GM23338 (cell line): ENCODE measurements at regions not wholly inside any gene's neighbourhood (a gene's known extent, or its start where the extent isn't known, plus 50 kb on each side); places are given as distances from the start of the nearest gene placed in this dataset.

ENCODE experiments used
- ATAC-seq: fragments of 200-7000 bp; cut with Tn5 transposase; 3 replicates; pipeline ENCODE4 v1.9.1; 2020
- DNase-seq: peaks from one replicate; pipeline ENCODE4 v3.0.0-alpha.2; 2015; ENCODE audit warnings: low spot score
- H2AFZ ChIP-seq: fragments of 200-600 bp; sonication (generic); 2 replicates; pipeline ENCODE4 v1.8.0; 2016; ENCODE audit warnings: antibody characterized with exemption, mild to moderate bottlenecking, moderate library complexity
- H3F3A ChIP-seq: fragments of 200-600 bp; sonication (generic); replicated peaks from 2 replicates; pipeline ENCODE4 v1.8.0; 2017; ENCODE audit warnings: antibody characterized with exemption, mixed run types, low read depth
- H3K27ac ChIP-seq: fragments of 200-600 bp; sonication (generic); 2 replicates; pipeline ENCODE4 v1.6.1; 2016; ENCODE audit warnings: low read depth
- H3K27me3 ChIP-seq: fragments of 200-600 bp; sonication (generic); 2 replicates; pipeline ENCODE4 v1.8.0; 2016; ENCODE audit warnings: mild to moderate bottlenecking, mixed run types, moderate library complexity; ENCODE audit not compliant: insufficient read depth
- H3K36me3 ChIP-seq: fragments of 200-600 bp; sonication (generic); 2 replicates; pipeline ENCODE4 v1.8.0; 2016; ENCODE audit warnings: mild to moderate bottlenecking; ENCODE audit not compliant: insufficient read depth
- H3K4me1 ChIP-seq: fragments of 200-600 bp; sonication (generic); 2 replicates; pipeline ENCODE4 v1.8.0; 2016; ENCODE audit warnings: mild to moderate bottlenecking, moderate library complexity; ENCODE audit not compliant: insufficient read depth
- H3K4me2 ChIP-seq: fragments of 200-600 bp; sonication (generic); 2 replicates; pipeline ENCODE4 v1.7.1; 2017; ENCODE audit warnings: mixed run types
- H3K4me3 ChIP-seq: fragments of 200-600 bp; sonication (generic); 2 replicates; pipeline ENCODE4 v1.6.1; 2016; ENCODE audit warnings: mixed run types
- H3K79me2 ChIP-seq: fragments of 200-600 bp; sonication (generic); replicated peaks from 2 replicates; pipeline ENCODE4 v1.8.0; 2017; ENCODE audit warnings: mild to moderate bottlenecking; ENCODE audit not compliant: insufficient read depth
- H3K9me2 ChIP-seq: fragments of 200-600 bp; sonication (generic); 2 replicates; pipeline ENCODE4 v1.8.0; 2017; ENCODE audit not compliant: insufficient read depth
- H4K20me1 ChIP-seq: fragments of 200-600 bp; sonication (generic); replicated peaks from 2 replicates; pipeline ENCODE4 v1.8.0; 2017; ENCODE audit warnings: mild to moderate bottlenecking; ENCODE audit not compliant: insufficient read depth
- H3K27ac Mint-ChIP-seq: 2 replicates; pipeline ENCODE4 v1.8.0; 2020; ENCODE audit warnings: inconsistent platforms, mild to moderate bottlenecking, moderate library complexity, mixed read lengths
- H3K27me3 Mint-ChIP-seq: 3 replicates; pipeline ENCODE4 v1.8.0; 2022; ENCODE audit warnings: low read depth, mild to moderate bottlenecking, moderate library complexity, mixed read lengths, inconsistent platforms; ENCODE audit not compliant: insufficient read depth, poor library complexity
- H3K36me3 Mint-ChIP-seq: 3 replicates; pipeline ENCODE4 v1.8.0; 2021; ENCODE audit warnings: low read depth, mild to moderate bottlenecking, inconsistent platforms, moderate library complexity, mixed read lengths
- H3K4me1 Mint-ChIP-seq: 3 replicates; pipeline ENCODE4 v1.8.0; 2020; ENCODE audit warnings: mild to moderate bottlenecking, inconsistent platforms, mixed read lengths
- H3K4me3 Mint-ChIP-seq: 3 replicates; pipeline ENCODE4 v1.8.0; 2021; ENCODE audit warnings: moderate library complexity, mild to moderate bottlenecking, inconsistent platforms, mixed read lengths
- H3K9me3 Mint-ChIP-seq: 3 replicates; pipeline ENCODE4 v1.8.0; 2020; ENCODE audit warnings: moderate library complexity, mild to moderate bottlenecking, inconsistent platforms, mixed read lengths
- CREB1 ChIP-seq: fragments of 250-450 bp; sonication (Bioruptor Pico); IDR thresholded peaks from 2 replicates; pipeline ENCODE4 v1.5.0; 2020; ENCODE audit warnings: low read depth, mild to moderate bottlenecking, moderate library complexity
- ETS1 ChIP-seq: IDR thresholded peaks from 2 replicates; pipeline ENCODE4 v1.6.1; 2016; ENCODE audit warnings: antibody characterized with exemption
- EZH2 ChIP-seq: fragments of 200-600 bp; sonication (generic); IDR thresholded peaks from one replicate; pipeline ENCODE4 v1.8.0; 2017; ENCODE audit warnings: antibody characterized with exemption, mild to moderate bottlenecking, low read depth; ENCODE audit not compliant: unreplicated experiment
- EZH2phosphoT487 ChIP-seq: fragments of 200-600 bp; sonication (generic); IDR thresholded peaks from one replicate; pipeline ENCODE4 v1.8.1; 2018; ENCODE audit warnings: antibody characterized with exemption; ENCODE audit not compliant: unreplicated experiment
- JUNB ChIP-seq: IDR thresholded peaks from one replicate; pipeline ENCODE4 v1.6.1; 2016; ENCODE audit warnings: antibody characterized with exemption; ENCODE audit not compliant: unreplicated experiment
- NANOG ChIP-seq: IDR thresholded peaks from 2 replicates; pipeline ENCODE4 v1.6.1; 2016; ENCODE audit warnings: antibody characterized with exemption, borderline replicate concordance
- POLR2AphosphoS5 ChIP-seq: IDR thresholded peaks from 2 replicates; pipeline ENCODE4 v1.6.1; 2016; ENCODE audit warnings: antibody characterized with exemption, low read depth
- STAT1 ChIP-seq: IDR thresholded peaks from one replicate; pipeline ENCODE4 v1.6.1; 2016; ENCODE audit warnings: antibody characterized with exemption; ENCODE audit not compliant: unreplicated experiment
- ZNF114 ChIP-seq: fragments of 250-450 bp; sonication (Bioruptor Pico); IDR thresholded peaks from 2 replicates; pipeline ENCODE4 v1.5.0; 2020; ENCODE audit warnings: mild to moderate bottlenecking, moderate library complexity
- TF ChIP-seq, protein P1 (sequence below): fragments of 250-450 bp; sonication (Bioruptor Pico); IDR thresholded peaks from 2 replicates; pipeline ENCODE4 v1.5.0; 2020; ENCODE audit warnings: mild to moderate bottlenecking, moderate library complexity

- TF ChIP-seq, protein P1, sequence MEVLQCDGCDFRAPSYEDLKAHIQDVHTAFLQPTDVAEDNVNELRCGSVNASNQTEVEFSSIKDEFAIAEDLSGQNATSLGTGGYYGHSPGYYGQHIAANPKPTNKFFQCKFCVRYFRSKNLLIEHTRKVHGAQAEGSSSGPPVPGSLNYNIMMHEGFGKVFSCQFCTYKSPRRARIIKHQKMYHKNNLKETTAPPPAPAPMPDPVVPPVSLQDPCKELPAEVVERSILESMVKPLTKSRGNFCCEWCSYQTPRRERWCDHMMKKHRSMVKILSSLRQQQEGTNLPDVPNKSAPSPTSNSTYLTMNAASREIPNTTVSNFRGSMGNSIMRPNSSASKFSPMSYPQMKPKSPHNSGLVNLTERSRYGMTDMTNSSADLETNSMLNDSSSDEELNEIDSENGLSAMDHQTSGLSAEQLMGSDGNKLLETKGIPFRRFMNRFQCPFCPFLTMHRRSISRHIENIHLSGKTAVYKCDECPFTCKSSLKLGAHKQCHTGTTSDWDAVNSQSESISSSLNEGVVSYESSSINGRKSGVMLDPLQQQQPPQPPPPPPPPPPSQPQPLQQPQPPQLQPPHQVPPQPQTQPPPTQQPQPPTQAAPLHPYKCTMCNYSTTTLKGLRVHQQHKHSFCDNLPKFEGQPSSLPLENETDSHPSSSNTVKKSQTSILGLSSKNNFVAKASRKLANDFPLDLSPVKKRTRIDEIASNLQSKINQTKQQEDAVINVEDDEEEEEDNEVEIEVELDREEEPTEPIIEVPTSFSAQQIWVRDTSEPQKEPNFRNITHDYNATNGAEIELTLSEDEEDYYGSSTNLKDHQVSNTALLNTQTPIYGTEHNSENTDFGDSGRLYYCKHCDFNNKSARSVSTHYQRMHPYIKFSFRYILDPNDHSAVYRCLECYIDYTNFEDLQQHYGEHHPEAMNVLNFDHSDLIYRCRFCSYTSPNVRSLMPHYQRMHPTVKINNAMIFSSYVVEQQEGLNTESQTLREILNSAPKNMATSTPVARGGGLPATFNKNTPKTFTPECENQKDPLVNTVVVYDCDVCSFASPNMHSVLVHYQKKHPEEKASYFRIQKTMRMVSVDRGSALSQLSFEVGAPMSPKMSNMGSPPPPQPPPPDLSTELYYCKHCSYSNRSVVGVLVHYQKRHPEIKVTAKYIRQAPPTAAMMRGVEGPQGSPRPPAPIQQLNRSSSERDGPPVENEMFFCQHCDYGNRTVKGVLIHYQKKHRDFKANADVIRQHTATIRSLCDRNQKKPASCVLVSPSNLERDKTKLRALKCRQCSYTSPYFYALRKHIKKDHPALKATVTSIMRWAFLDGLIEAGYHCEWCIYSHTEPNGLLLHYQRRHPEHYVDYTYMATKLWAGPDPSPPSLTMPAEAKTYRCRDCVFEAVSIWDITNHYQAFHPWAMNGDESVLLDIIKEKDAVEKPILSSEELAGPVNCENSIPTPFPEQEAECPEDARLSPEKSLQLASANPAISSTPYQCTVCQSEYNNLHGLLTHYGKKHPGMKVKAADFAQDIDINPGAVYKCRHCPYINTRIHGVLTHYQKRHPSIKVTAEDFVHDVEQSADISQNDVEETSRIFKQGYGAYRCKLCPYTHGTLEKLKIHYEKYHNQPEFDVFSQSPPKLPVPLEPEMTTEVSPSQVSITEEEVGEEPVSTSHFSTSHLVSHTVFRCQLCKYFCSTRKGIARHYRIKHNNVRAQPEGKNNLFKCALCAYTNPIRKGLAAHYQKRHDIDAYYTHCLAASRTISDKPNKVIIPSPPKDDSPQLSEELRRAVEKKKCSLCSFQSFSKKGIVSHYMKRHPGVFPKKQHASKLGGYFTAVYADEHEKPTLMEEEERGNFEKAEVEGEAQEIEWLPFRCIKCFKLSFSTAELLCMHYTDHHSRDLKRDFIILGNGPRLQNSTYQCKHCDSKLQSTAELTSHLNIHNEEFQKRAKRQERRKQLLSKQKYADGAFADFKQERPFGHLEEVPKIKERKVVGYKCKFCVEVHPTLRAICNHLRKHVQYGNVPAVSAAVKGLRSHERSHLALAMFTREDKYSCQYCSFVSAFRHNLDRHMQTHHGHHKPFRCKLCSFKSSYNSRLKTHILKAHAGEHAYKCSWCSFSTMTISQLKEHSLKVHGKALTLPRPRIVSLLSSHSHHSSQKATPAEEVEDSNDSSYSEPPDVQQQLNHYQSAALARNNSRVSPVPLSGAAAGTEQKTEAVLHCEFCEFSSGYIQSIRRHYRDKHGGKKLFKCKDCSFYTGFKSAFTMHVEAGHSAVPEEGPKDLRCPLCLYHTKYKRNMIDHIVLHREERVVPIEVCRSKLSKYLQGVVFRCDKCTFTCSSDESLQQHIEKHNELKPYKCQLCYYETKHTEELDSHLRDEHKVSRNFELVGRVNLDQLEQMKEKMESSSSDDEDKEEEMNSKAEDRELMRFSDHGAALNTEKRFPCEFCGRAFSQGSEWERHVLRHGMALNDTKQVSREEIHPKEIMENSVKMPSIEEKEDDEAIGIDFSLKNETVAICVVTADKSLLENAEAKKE: no peak
- TF ChIP-seq ZNF114 (CRISPR knock-in tag) (no peak), EZH2phosphoT487 (no peak), POLR2AphosphoS5 (no peak), STAT1 (no peak), NANOG (no peak)
Measured at GRCh38 chr22:22068025-22068424, 85.4 kb upstream of the TOP3B start (continued).

GRCh38 chr22:22067192-22067591, 84.6 kb upstream of the TOP3B start:
- H2AFZ ChIP-seq: no peak overlapping the region
- H3K27ac ChIP-seq: no peak overlapping the region
- DNase-seq: no peak
- no peaks in the 10 kb centered on the region for H3K36me3 ChIP-seq
- H3F3A ChIP-seq: no peaks in the 10 kb centered on the region
- Mint-ChIP-seq H3K27ac (no peak overlapping the region), H3K4me1 (no peaks in the 10 kb centered on the region), H3K36me3 (no peaks in the 10 kb centered on the region; the same call in 2 of the 3 replicates), H3K4me3 (no peak overlapping the region), H3K27me3 (peaks cover 95% of the 10 kb centered on the region), H3K9me3 (peaks cover 3% of the 10 kb centered on the region; the same call in 1 of the 3 replicates)
- H3K9me2 ChIP-seq: no peaks in the 10 kb centered on the region
- ATAC-seq: no peak
- H3K4me3 ChIP-seq: no peak overlapping the region
- no peaks in the 10 kb centered on the region for H3K4me1 ChIP-seq
- TF ChIP-seq CREB1 (CRISPR knock-in tag): no peak
- no peak for TF ChIP-seq POLR2AphosphoS5
- TF ChIP-seq STAT1: no peak
- no peak for TF ChIP-seq ZNF114 (CRISPR knock-in tag)
- no peak for TF ChIP-seq ETS1
- TF ChIP-seq JUNB: no peak
- TF ChIP-seq NANOG: no peak
- no peak for TF ChIP-seq EZH2phosphoT487
- peak; percentile 19 for TF ChIP-seq EZH2
- H3K79me2 ChIP-seq: no peaks in the 10 kb centered on the region
- H3K27me3 ChIP-seq: peaks cover 100% of the 10 kb centered on the region
- H3K4me2 ChIP-seq: no peak overlapping the region
- H4K20me1 ChIP-seq: no peaks in the 10 kb centered on the region; the same call in 1 of the 2 replicates
